ENCODE measurements at regions not wholly inside any gene's neighbourhood (a gene's known extent, or its start where the extent isn't known, plus 50 kb on each side); places are given as distances from the start of the nearest gene placed in this dataset.

- BruUV-seq (replicated peaks), result no TSS peak
- intact Hi-C loops (cut with micrococcal nuclease), result no loop called here
- POLR2A ChIA-PET, result no interaction called here
These were observed 129.7 kb downstream of the RTP5 start for GRCh38 chr2:241999184-241999583.

DNA sequence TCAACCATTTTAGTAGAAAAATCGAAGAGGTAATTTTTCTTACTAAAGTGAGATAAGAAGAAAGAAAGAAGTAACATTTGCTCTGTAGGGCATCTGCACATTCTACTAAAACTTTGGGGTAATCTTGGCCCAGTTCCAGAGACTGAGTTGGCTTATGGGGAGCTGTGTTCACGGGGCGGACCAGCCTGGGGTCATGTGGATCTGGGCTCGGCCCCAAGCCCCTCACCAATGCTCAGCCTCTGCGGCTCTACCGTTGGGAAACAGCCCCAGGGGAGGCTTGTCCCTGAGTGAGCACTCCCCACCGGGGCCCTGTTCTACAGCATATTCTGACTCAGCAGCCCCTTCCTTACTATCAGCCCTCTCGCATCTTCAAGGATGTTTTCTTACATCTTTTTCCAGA is 132.3 kb downstream of the RTP5 start:
- ATAC-seq (no peak), DNase-seq (ENCODE audit: low read depth, low spot score) (no peak)
- Histone ChIP-seq H3K79me2 (ENCODE audit: insufficient read depth, low read length) (no peaks in the 10 kb centered on the region), H2AFZ (ENCODE audit: low read depth, low read length, poor library complexity, severe bottlenecking) (no peak overlapping the region), H3K27me3 (ENCODE audit: insufficient read depth, low read length) (no peaks in the 10 kb centered on the region), H4K20me1 (ENCODE audit: insufficient read depth) (no peaks in the 10 kb centered on the region), H3K27ac (ENCODE audit: low read depth, low read length) (no peak overlapping the region), H3K4me2 (ENCODE audit: low read length) (no peak overlapping the region), H3K4me1 (ENCODE audit: control insufficient read depth in 1 of 2, insufficient read depth in 2 of 2, low read length in 2 of 2) (no peaks in the 10 kb centered on the region), H3K4me3 (replicated peaks in 1 of 2; ENCODE audit: low read depth in 1 of 2, low read length in 2 of 2) (no peak overlapping the region), H3K9me3 (ENCODE audit: control insufficient read depth in 1 of 2, insufficient read depth in 1 of 2, low read depth in 1 of 2, low read length in 2 of 2) (no peaks in the 10 kb centered on the region), H3K9ac (ENCODE audit: low read length) (no peak overlapping the region), H3K9me2 (ENCODE audit: insufficient read depth) (no peaks in the 10 kb centered on the region), H3K36me3 (ENCODE audit: control insufficient read depth in 1 of 2, insufficient read depth in 2 of 2, low read length in 2 of 2) (no peaks in the 10 kb centered on the region)
- RAD21 ChIA-PET (ENCODE audit: low non-redundant PET in 1 of 2, low total read pairs in 2 of 2, uncharacterized antibody in 2 of 2, unreplicated experiment in 2 of 2), result no interaction called here
- POLR2A ChIA-PET, result no interaction called here
- intact Hi-C loops (cut with micrococcal nuclease), result no loop called here
- CTCF ChIA-PET, result no interaction called here
- TF ChIP-seq JUND (IDR thresholded peaks at IDR 0.05), result no peak
- TF ChIP-seq EZH2phosphoT487 (IDR thresholded peaks at IDR 0.05; ENCODE audit: borderline replicate concordance), result no peak
- no peak for TF ChIP-seq FOSL1 (IDR thresholded peaks at IDR 0.05; ENCODE audit: low read depth)
- TF ChIP-seq YY1 (IDR thresholded peaks at IDR 0.05; ENCODE audit: extremely low read depth, insufficient replicate concordance, low read depth, low read length), result no peak
- BruUV-seq (replicated peaks), result no TSS peak

More at GRCh38 chr2:241999184-241999583, 129.7 kb downstream of the RTP5 start:
- ATAC-seq (no peak), DNase-seq (ENCODE audit: low read depth, low spot score) (no peak)
- no peak overlapping the region for H3K4me3 ChIP-seq (replicated peaks in 1 of 2; ENCODE audit: low read depth in 1 of 2, low read length in 2 of 2)
- ChIA-PET CTCF (no interaction called here), RAD21 (ENCODE audit: low non-redundant PET in 1 of 2, low total read pairs in 2 of 2, uncharacterized antibody in 2 of 2, unreplicated experiment in 2 of 2) (no interaction called here)
- no peaks in the 10 kb centered on the region for H3K9me2 ChIP-seq (ENCODE audit: insufficient read depth)
- no peaks in the 10 kb centered on the region for H3K36me3 ChIP-seq (ENCODE audit: control insufficient read depth in 1 of 2, insufficient read depth in 2 of 2, low read length in 2 of 2)
- H3K27me3 ChIP-seq (ENCODE audit: insufficient read depth, low read length), result no peaks in the 10 kb centered on the region
- H3K4me2 ChIP-seq (ENCODE audit: low read length), result no peak overlapping the region
- no peaks in the 10 kb centered on the region for H3K9me3 ChIP-seq (ENCODE audit: control insufficient read depth in 1 of 2, insufficient read depth in 1 of 2, low read depth in 1 of 2, low read length in 2 of 2)
- H4K20me1 ChIP-seq (ENCODE audit: insufficient read depth), result no peaks in the 10 kb centered on the region
- H3K4me1 ChIP-seq (ENCODE audit: control insufficient read depth in 1 of 2, insufficient read depth in 2 of 2, low read length in 2 of 2), result no peaks in the 10 kb centered on the region
- H3K9ac ChIP-seq (ENCODE audit: low read length), result no peak overlapping the region
- TF ChIP-seq, protein P1, sequence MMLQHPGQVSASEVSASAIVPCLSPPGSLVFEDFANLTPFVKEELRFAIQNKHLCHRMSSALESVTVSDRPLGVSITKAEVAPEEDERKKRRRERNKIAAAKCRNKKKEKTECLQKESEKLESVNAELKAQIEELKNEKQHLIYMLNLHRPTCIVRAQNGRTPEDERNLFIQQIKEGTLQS (IDR thresholded peaks at IDR 0.05), result no peak
- TF ChIP-seq CTCF (IDR thresholded peaks at IDR 0.05 in 2 of 3, conservative IDR thresholded peaks at IDR 0.05 in 1 of 3; ENCODE audit: borderline replicate concordance in 1 of 3, insufficient read depth in 1 of 3, low read depth in 2 of 3, low read length in 2 of 3) (no peak), ZNF274 (IDR thresholded peaks at IDR 0.05; ENCODE audit: low read depth, low read length) (no peak), FOSL1 (IDR thresholded peaks at IDR 0.05; ENCODE audit: low read depth) (no peak)
- H3K79me2 ChIP-seq (ENCODE audit: insufficient read depth, low read length), result no peaks in the 10 kb centered on the region
- no peak overlapping the region for H3K27ac ChIP-seq (ENCODE audit: low read depth, low read length)
- H2AFZ ChIP-seq (ENCODE audit: low read depth, low read length, poor library complexity, severe bottlenecking), result no peak overlapping the region
